ENCODE measurements at regions not wholly inside any gene's neighbourhood (a gene's known extent, or its start where the extent isn't known, plus 50 kb on each side); places are given as distances from the start of the nearest gene placed in this dataset.
"Not testable (repeated sequence)": the region's sequence is repeated elsewhere in the genome, so short reads cannot be mapped to it uniquely, and the experiment has no call there.

DNA sequence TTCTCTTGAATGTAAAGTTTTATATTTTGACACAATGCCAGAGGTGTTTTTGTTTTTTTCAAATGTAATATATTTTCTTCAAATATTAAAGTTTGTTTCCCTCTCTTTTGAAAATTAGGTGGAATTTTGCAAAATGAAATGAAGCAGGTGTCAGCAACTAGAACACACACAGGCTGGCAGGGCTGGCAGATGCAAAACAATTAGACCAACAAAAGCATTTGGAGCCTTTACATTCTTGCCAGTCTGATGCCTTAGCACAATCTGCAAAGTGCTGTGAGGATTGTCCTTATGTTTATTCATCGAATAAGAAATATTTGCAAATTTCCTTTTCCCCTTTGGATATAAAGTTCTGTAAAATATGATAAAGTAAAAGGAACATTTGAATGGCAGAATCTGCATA, 1063.9 kb downstream of the CDH9 start:
- TF ChIP-seq POLR2AphosphoS5 (IDR thresholded peaks at IDR 0.05) (no peak), POLR2A (IDR thresholded peaks at IDR 0.05) (no peak), EP300 (IDR thresholded peaks at IDR 0.05; ENCODE audit: low read depth) (no peak)
- TF ChIP-seq, protein P1, sequence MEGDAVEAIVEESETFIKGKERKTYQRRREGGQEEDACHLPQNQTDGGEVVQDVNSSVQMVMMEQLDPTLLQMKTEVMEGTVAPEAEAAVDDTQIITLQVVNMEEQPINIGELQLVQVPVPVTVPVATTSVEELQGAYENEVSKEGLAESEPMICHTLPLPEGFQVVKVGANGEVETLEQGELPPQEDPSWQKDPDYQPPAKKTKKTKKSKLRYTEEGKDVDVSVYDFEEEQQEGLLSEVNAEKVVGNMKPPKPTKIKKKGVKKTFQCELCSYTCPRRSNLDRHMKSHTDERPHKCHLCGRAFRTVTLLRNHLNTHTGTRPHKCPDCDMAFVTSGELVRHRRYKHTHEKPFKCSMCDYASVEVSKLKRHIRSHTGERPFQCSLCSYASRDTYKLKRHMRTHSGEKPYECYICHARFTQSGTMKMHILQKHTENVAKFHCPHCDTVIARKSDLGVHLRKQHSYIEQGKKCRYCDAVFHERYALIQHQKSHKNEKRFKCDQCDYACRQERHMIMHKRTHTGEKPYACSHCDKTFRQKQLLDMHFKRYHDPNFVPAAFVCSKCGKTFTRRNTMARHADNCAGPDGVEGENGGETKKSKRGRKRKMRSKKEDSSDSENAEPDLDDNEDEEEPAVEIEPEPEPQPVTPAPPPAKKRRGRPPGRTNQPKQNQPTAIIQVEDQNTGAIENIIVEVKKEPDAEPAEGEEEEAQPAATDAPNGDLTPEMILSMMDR (IDR thresholded peaks at IDR 0.05), result no peak
- H3K36me3 ChIP-seq, result no peaks in the 10 kb centered on the region
- peaks cover 5 to 7% of the 10 kb centered on the region in 2 donors for H3K9me3 ChIP-seq
- intact Hi-C loops (cut with DNase I; ENCODE audit: low total_unique reads), result no loop called here
- no peaks in the 10 kb centered on the region for H3K4me1 ChIP-seq
- WGBS, 2 donors (ENCODE audit: low coverage in 1 of 2), result 67 to 96% methylated on average over 1 of the region's 1 CpG
- DNase-seq, result no peak
- no peak overlapping the region for H3K27ac ChIP-seq
- no peaks in the 10 kb centered on the region for H3K27me3 ChIP-seq
- in situ Hi-C loops (cut with MboI; ENCODE audit: low pct_ligation_motif_present in 1 of 4, low pct_unique_long_range_greater_than_20kb in 1 of 4, low sequenced_read_pairs in 3 of 4), result no loop called here
- no peak overlapping the region for H3K4me3 ChIP-seq

DNA sequence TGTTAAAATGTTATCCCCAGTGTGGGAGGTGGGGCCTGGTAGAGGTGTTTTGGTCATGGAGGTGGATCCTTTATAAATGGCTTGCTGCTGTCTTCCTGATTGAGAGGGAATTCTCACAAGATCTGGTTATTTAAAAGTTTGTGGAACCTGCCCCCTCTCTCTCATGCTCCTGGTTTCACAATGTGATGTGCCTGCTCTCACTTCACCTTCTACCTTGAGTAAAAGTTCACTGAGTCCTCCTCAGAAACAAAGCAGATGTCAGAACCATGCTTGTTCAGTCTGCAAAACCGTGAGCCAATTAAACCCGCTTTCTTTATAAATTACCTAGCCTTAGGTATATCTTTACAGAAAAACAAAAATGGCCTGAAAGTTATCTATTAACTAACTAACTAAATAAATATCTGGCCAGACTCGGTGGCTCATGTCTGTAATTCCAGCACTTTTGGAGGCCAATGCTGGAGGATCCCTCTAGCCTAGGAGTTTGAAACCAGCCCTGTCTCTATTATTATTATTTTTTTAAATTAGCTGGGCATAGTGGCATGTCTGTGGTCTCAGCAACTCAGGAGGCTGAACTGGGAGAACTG, 1067.4 kb downstream of the CDH9 start:
- Histone ChIP-seq H3K36me3 (no peaks in the 10 kb centered on the region), H3K9me3 (peaks cover 5 to 8% of the 10 kb centered on the region in 2 donors), H3K4me3 (no peak overlapping the region), H3K27me3 (no peaks in the 10 kb centered on the region), H3K27ac (no peak overlapping the region), H3K4me1 (no peaks in the 10 kb centered on the region)
- intact Hi-C loops (cut with DNase I; ENCODE audit: low total_unique reads) (no loop called here), in situ Hi-C loops (cut with MboI; ENCODE audit: low pct_ligation_motif_present in 1 of 4, low pct_unique_long_range_greater_than_20kb in 1 of 4, low sequenced_read_pairs in 3 of 4) (no loop called here)
- no peak for DNase-seq
- WGBS, 2 donors (ENCODE audit: low coverage in 1 of 2), result 74 to 76% methylated on average over 3 of the region's 3 CpGs
- TF ChIP-seq POLR2A (IDR thresholded peaks at IDR 0.05), result no peak
- TF ChIP-seq POLR2AphosphoS5 (IDR thresholded peaks at IDR 0.05), result no peak
- no peak for TF ChIP-seq EP300 (IDR thresholded peaks at IDR 0.05; ENCODE audit: low read depth)

DNA sequence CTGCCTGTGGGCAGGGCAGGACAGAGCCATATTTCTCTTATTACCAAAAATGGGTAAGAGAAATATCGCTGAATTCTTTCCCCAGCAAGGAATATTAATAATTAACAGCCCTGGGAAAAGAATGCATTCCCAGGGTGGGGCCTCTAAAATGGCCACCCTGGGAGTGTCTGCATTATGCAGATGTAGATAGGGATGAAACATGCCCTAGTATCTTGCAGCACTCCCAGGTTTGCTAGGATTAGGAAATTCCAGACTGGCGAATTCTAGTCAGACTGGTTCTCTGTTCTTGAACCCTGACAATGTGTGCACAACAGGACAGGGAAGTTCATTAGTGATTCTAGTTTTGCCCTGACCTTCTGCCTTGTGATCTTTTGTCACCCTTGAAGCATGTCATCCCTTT, 1069.3 kb downstream of the CDH9 start:
- H3K9me3 ChIP-seq; H3K36me3 ChIP-seq; in situ Hi-C loops (cut with MboI; ENCODE audit: low pct_ligation_motif_present in 1 of 4, low pct_unique_long_range_greater_than_20kb in 1 of 4, low sequenced_read_pairs in 3 of 4); intact Hi-C loops (cut with DNase I; ENCODE audit: low total_unique reads); H3K4me3 ChIP-seq; DNase-seq; H3K27me3 ChIP-seq; H3K4me1 ChIP-seq; H3K27ac ChIP-seq: not testable (repeated sequence)
- 67 to 85% methylated on average over 1 to 2 of the region's 2 CpGs for WGBS, 2 donors (ENCODE audit: low coverage in 1 of 2)

DNA sequence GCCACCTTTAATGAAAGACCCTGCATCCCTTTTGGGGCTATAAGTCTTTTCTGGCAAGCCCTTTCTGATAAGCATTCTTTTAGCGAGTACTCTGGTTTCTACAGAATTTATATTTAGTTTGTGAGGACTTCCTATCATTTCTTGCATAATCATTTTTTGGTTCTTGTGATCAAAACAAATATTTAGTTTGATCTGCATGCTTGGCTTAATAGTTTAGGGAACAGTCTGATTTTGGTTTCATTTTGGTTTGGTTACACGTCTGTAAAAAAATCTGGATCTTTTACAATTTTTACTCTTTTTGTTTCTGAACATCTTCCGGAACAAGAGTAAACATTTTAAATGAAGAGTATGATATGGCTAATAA, 1074.4 kb downstream of the CDH9 start:
- intact Hi-C loops (cut with DNase I; ENCODE audit: low total_unique reads) (no loop called here), in situ Hi-C loops (cut with MboI; ENCODE audit: low pct_ligation_motif_present in 1 of 4, low pct_unique_long_range_greater_than_20kb in 1 of 4, low sequenced_read_pairs in 3 of 4) (no loop called here)
- no peak for DNase-seq
- Histone ChIP-seq H3K36me3 (no peaks in the 10 kb centered on the region), H3K4me3 (no peak overlapping the region), H3K27me3 (no peaks in the 10 kb centered on the region), H3K4me1 (no peaks in the 10 kb centered on the region), H3K9me3 (peaks cover 3 to 7% of the 10 kb centered on the region in 2 donors), H3K27ac (no peak overlapping the region)
- TF ChIP-seq EP300 (IDR thresholded peaks at IDR 0.05; ENCODE audit: low read depth) (no peak), POLR2AphosphoS5 (IDR thresholded peaks at IDR 0.05) (no peak), POLR2A (IDR thresholded peaks at IDR 0.05) (no peak)
- TF ChIP-seq, protein P1 (IDR thresholded peaks at IDR 0.05), result no peak
- WGBS, 2 donors (ENCODE audit: low coverage in 1 of 2), result 83 to 86% methylated on average over 3 of the region's 3 CpGs

DNA sequence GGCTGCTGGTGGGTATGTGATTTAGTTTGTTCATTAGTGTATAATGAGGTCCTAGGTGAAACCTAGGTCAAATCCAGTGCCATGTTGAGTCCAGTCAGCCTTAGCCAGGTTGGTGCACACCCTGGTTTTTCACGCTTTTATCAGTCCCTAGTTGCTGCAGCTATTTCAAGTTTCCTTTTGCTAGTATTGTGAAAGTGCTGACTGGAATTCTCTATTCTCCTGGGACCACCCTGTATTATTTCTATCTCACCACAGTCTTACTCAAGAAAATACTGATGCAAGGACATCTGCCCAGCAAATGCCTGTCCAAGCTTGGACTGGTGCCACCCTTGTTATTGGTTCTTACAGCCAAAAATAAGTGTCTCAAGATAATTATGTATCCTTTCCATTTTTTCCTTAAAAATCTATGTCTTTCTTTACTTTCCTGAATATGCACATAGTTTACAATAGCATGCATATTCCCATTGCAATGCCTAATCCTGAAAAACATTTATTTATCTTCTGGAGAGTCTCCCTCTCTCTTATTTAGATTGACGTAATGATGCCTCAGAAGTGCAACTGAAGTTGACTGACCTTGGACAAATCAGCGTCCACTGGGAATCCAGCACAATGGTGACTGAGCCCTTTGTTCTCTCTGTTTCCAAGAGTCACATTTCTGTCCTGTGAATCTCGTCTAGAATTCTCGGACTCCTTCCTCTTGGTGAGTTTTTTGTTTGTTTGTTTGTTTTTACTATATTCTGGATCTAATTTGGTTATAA, 1075.0 kb downstream of the CDH9 start:
- in situ Hi-C loops (cut with MboI; ENCODE audit: low pct_ligation_motif_present in 1 of 4, low pct_unique_long_range_greater_than_20kb in 1 of 4, low sequenced_read_pairs in 3 of 4) (no loop called here), intact Hi-C loops (cut with DNase I; ENCODE audit: low total_unique reads) (no loop called here)
- WGBS, 2 donors (ENCODE audit: low coverage in 1 of 2), result 69 to 70% methylated on average over 5 of the region's 5 CpGs
- Histone ChIP-seq H3K36me3 (no peaks in the 10 kb centered on the region), H3K27ac (no peak overlapping the region), H3K4me1 (no peaks in the 10 kb centered on the region), H3K4me3 (no peak overlapping the region), H3K27me3 (no peaks in the 10 kb centered on the region), H3K9me3 (peaks cover 3 to 7% of the 10 kb centered on the region in 2 donors)
- TF ChIP-seq, protein P1 (IDR thresholded peaks at IDR 0.05), result no peak
- TF ChIP-seq POLR2AphosphoS5 (IDR thresholded peaks at IDR 0.05) (no peak), POLR2A (IDR thresholded peaks at IDR 0.05) (no peak), EP300 (IDR thresholded peaks at IDR 0.05; ENCODE audit: low read depth) (no peak)
- DNase-seq, result no peak
